ENCODE measurements at regions not wholly inside any gene's neighbourhood (a gene's known extent, or its start where the extent isn't known, plus 50 kb on each side); places are given as distances from the start of the nearest gene placed in this dataset.

GRCh38 chr16:9680019-9680655 lies 502.1 kb downstream of the GRIN2A start:
- no peak for TF ChIP-seq CTCF (IDR thresholded peaks at IDR 0.05; ENCODE audit: low read depth, low read length, missing control alignments)
- DNase-seq (ENCODE audit: low read depth) = no peak
- H3K4me3 ChIP-seq (ENCODE audit: low read depth, low read length) = no peak overlapping the region

- no peak for DNase-seq (ENCODE audit: low read depth)
- H3K4me3 ChIP-seq (ENCODE audit: low read depth, low read length) = no peak overlapping the region
- TF ChIP-seq CTCF (IDR thresholded peaks at IDR 0.05; ENCODE audit: low read depth, low read length, missing control alignments) = no peak
Measured at GRCh38 chr16:9680968-9681367, 501.3 kb downstream of the GRIN2A start.

- DNase-seq (ENCODE audit: low read depth) = no peak
- TF ChIP-seq CTCF (IDR thresholded peaks at IDR 0.05; ENCODE audit: low read depth, low read length, missing control alignments) = no peak
- H3K4me3 ChIP-seq (ENCODE audit: low read depth, low read length) = no peak overlapping the region
Measured at GRCh38 chr16:9681508-9681907, 500.7 kb downstream of the GRIN2A start.

GRCh38 chr16:9682320-9682719 lies 499.9 kb downstream of the GRIN2A start:
- no peak for DNase-seq (ENCODE audit: low read depth)
- no peak overlapping the region for H3K4me3 ChIP-seq (ENCODE audit: low read depth, low read length)
- TF ChIP-seq CTCF (IDR thresholded peaks at IDR 0.05; ENCODE audit: low read depth, low read length, missing control alignments) = no peak

- TF ChIP-seq CTCF (IDR thresholded peaks at IDR 0.05; ENCODE audit: low read depth, low read length, missing control alignments) = no peak
- H3K4me3 ChIP-seq (ENCODE audit: low read depth, low read length) = no peak overlapping the region
- no peak for DNase-seq (ENCODE audit: low read depth)
Measured at GRCh38 chr16:9683677-9684076, 498.6 kb downstream of the GRIN2A start.

GRCh38 chr16:9687737-9688319 lies 494.4 kb downstream of the GRIN2A start:
- H3K4me3 ChIP-seq (ENCODE audit: low read depth, low read length) = no peak overlapping the region
- no peak for TF ChIP-seq CTCF (IDR thresholded peaks at IDR 0.05; ENCODE audit: low read depth, low read length, missing control alignments)
- no peak for DNase-seq (ENCODE audit: low read depth)

- TF ChIP-seq CTCF (IDR thresholded peaks at IDR 0.05; ENCODE audit: low read depth, low read length, missing control alignments) = no peak
- H3K4me3 ChIP-seq (ENCODE audit: low read depth, low read length) = no peak overlapping the region
- no peak for DNase-seq (ENCODE audit: low read depth)
Measured at GRCh38 chr16:9689597-9689996, 492.6 kb downstream of the GRIN2A start.

All from GM12864 (cell line).